ENCODE measurements at regions not wholly inside any gene's neighbourhood (a gene's known extent, or its start where the extent isn't known, plus 50 kb on each side); places are given as distances from the start of the nearest gene placed in this dataset.

DNA sequence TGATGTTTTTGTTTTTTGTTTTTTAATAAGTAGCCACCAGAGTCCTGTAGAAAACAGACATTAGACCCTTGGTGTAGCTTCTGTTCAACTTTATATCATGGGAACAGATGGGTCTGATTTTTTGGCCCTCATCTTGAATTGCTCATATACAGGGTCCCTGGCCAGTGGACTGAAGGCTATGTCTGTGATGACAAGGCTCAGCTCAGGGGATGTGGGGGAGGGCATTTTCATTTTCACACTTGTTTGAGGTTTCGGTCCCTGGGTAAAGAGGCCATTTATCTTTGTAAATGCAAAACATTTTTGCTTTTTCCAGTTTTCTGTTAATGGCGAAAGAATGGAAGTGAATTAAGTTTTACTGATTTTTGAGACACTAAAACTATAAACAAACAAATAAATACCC lies 257.6 kb upstream of the PHYHIPL start:
- H3K27me3 Mint-ChIP-seq, result peaks cover 2% of the 10 kb centered on the region
- H3K4me1 Mint-ChIP-seq, result no peaks in the 10 kb centered on the region
- H3K36me3 Mint-ChIP-seq, result no peaks in the 10 kb centered on the region
- peaks cover 0 to 1% (median 0%) of the 10 kb centered on the region in 3 donors for H3K9me3 Mint-ChIP-seq
- H3K4me3 Mint-ChIP-seq, result no peak overlapping the region
- H3K27ac Mint-ChIP-seq, result no peak overlapping the region

DNA sequence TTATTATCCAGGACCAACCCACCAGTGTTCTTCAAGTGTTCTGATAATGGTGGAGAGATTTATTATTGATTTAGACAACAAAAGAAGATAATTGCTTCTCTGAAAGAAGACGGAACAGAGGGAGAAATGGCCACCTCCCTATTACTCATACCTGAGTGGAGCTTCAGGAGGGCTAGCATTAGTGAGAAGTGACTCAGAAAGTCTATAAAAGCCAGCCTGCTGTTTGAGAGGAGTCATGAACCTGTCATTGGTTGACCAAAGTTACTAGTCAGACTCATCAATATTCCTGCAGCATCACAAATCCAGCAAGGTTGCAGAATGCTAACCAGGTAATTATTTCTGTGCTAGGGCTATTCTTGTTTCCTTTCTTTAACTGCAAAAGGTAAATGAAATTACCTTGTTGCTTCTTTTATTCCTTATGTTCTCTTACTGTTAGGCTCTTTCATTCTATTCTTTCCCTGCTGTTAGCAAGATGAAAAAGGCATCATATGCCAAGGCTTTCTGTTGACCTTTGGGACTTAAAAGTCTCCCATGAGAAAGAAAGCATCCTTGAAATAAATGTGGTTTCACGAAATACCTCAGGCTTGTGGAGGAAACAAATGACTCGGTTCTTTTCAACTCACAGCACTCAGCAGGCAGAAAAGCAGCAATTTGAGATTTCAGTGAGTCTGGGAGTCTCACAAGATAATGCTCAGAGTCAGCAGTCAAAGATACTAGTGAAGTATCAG lies 256.4 kb upstream of the PHYHIPL start:
- Mint-ChIP-seq H3K4me1 (no peaks in the 10 kb centered on the region), H3K27ac (no peak overlapping the region), H3K36me3 (no peaks in the 10 kb centered on the region), H3K4me3 (no peak overlapping the region), H3K27me3 (peaks cover 2% of the 10 kb centered on the region), H3K9me3 (peaks cover 0 to 1% (median 0%) of the 10 kb centered on the region in 3 donors)

DNA sequence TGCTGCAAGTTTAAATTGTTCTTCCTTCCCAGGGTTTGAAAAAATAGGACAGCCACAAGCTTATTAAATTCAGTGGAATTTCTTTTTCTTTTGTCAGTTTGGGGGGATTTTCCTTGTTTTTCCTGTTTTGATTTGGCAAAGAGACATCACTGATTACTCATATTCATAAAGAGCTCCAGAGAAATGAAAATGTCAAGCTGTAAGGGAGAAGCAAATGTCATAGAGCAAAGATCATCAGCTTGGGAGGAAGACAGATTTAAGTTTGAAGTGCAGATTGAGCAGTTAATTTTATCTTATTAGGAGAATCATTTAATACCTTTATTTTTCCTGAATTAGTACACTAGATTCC lies 255.8 kb upstream of the PHYHIPL start:
- H3K4me3 Mint-ChIP-seq, result no peak overlapping the region
- H3K9me3 Mint-ChIP-seq, result peaks cover 0 to 1% (median 0%) of the 10 kb centered on the region in 3 donors
- no peaks in the 10 kb centered on the region for H3K36me3 Mint-ChIP-seq
- no peaks in the 10 kb centered on the region for H3K4me1 Mint-ChIP-seq
- no peak overlapping the region for H3K27ac Mint-ChIP-seq
- peaks cover 2% of the 10 kb centered on the region for H3K27me3 Mint-ChIP-seq

DNA sequence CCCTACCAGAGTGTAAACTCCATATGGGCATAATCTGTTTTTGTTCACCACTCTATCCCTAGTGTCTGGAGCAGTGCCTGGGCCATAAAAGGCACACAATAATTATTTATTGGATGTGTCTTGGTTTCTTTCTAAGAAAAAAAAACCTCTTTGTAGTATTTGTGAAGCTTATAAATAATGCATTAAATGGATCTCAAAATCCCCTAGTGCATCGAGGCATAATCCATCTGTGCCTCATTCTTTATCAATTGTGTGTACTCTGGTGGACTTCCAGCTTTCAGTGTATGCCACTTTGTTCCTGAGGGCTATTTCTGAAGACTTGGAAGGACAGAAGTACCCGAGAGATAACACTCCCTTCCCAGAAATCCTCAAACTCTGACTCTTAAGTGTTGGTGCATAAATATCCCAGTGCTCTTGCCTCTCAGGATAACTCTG lies 255.0 kb upstream of the PHYHIPL start:
- H3K4me1 Mint-ChIP-seq, result no peaks in the 10 kb centered on the region
- H3K36me3 Mint-ChIP-seq, result no peaks in the 10 kb centered on the region
- peaks cover 0 to 1% (median 0%) of the 10 kb centered on the region in 3 donors for H3K9me3 Mint-ChIP-seq
- no peak overlapping the region for H3K4me3 Mint-ChIP-seq
- peaks cover 3% of the 10 kb centered on the region for H3K27me3 Mint-ChIP-seq
- H3K27ac Mint-ChIP-seq, result no peak overlapping the region

DNA sequence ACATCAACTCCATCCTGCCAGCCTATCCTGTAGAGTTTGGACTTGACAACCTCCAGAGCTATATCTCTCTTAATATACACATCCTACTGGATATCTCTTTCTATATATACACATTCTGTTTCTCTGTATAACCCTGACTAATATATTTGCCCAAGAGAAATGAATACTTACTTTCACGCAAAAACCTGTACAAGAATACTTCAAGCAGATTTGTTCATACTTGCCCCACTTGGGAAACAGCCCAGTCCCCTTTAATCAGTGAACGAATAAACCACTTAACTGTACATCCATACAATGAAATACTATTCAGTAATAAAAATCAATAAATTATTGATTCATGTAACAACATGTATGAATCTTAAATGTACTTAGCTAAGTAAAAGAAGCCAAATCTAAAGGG lies 251.1 kb upstream of the PHYHIPL start:
- peaks cover 0 to 8% (median 0%) of the 10 kb centered on the region in 3 donors for H3K9me3 Mint-ChIP-seq
- no peaks in the 10 kb centered on the region for H3K36me3 Mint-ChIP-seq
- H3K27me3 Mint-ChIP-seq, result peaks cover 3% of the 10 kb centered on the region
- H3K27ac Mint-ChIP-seq, result no peak overlapping the region
- no peak overlapping the region for H3K4me3 Mint-ChIP-seq
- no peaks in the 10 kb centered on the region for H3K4me1 Mint-ChIP-seq

DNA sequence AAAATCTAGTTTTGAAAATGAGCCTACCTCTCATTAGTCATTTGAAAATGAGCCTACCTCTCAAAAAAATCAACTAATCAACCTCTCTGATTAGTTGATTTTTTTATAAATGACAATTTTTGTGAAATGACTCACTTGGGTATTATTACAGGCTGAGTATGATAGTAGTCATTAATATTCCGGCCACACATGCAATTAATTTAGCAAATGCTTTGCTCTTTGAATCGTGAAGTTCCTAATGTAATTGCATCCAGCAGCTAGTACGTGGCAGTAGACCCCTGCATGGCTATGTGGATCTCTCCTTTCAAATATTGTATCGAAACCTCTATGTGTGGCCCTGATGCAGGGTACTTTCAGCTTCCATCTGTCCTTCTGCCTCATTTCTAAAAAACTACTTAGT lies 245.9 kb upstream of the PHYHIPL start:
- H3K36me3 Mint-ChIP-seq, result no peaks in the 10 kb centered on the region
- peaks cover 5% of the 10 kb centered on the region for H3K27me3 Mint-ChIP-seq
- no peak overlapping the region for H3K27ac Mint-ChIP-seq
- H3K4me3 Mint-ChIP-seq, result no peak overlapping the region
- peaks cover 0 to 8% (median 3%) of the 10 kb centered on the region in 3 donors for H3K9me3 Mint-ChIP-seq
- no peaks in the 10 kb centered on the region for H3K4me1 Mint-ChIP-seq

DNA sequence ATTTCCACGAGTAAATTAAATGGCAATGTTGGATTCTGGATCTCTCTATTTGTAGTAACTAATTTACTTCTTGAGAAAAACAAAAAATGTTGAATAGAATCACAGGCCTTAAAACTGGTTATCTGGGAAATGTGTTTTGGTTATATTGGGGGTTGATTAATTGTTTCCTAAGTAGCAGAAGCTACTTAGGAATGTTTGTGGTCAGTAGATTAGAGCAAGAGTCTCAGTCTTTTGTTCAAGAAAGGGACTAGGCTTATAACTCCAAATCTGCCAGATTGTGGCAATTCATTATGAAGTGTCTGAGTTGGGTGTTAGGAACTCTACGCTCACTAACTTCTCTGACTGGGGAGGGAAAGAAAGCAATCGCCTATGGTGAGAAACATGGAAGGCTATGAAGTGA lies 244.3 kb upstream of the PHYHIPL start:
- Mint-ChIP-seq H3K36me3 (no peaks in the 10 kb centered on the region), H3K4me1 (no peaks in the 10 kb centered on the region), H3K4me3 (no peak overlapping the region)

DNA sequence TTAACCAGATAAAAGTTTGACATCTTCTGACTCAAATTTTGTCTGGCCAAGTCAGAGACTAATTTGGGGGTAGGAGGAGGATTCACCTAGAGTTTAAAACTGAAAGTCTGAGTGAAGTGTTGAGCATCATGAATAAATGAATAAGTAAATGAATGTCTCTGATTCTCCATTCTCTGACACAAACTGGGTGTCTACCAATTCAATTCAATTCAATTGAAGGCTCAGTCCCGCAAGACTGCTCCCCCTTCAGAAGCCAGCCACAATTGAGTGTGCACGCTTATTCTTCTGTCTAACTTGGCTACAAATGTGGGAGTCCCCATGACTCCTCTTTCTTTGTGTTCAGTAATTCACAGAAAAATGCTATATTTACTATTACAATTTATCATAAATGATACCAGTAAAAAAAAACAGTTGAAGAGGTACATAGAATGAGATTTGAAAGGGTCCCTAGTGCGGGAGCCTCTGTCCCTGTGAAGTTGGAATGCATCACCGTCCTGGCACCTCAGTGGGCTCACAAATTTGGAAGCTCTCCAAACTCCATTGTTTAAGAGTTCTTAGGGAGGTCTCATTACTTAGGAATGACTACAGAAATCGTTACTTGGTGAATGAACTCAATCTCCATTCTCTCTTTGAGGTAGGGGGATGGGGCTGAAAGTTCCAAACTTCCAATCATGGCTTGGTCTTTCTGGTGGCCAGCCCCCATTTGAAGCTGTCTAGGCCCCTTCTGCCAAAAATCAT lies 243.7 kb upstream of the PHYHIPL start:
- Mint-ChIP-seq H3K4me1 (no peaks in the 10 kb centered on the region), H3K9me3 (peaks cover 0 to 3% (median 3%) of the 10 kb centered on the region in 3 donors), H3K36me3 (no peaks in the 10 kb centered on the region), H3K27me3 (peaks cover 4% of the 10 kb centered on the region), H3K4me3 (no peak overlapping the region), H3K27ac (no peak overlapping the region)

More for the DNA sequence above, 244.3 kb upstream of the PHYHIPL start:
- peaks cover 0 to 8% (median 3%) of the 10 kb centered on the region in 3 donors for H3K9me3 Mint-ChIP-seq
- H3K27me3 Mint-ChIP-seq, result peaks cover 4% of the 10 kb centered on the region
- H3K27ac Mint-ChIP-seq, result no peak overlapping the region

DNA sequence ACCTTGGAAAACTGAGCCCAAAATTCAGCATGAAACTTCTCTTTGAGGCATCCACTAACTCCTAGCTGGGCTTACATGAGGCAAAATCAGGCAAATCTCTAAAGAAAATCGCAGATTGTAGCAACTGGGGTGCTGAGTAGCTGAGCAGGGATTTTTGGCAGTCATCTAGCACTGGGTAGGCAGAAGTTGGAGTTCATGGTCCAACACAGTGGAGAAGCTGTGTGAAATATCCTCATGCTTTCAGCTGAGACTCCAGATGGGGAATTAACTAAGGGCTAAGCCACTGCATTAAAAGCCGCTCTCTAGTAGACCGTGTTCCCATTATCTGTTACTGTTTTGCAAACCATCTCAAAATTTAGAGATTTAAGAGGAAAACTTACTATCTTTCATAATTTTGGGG lies 240.1 kb upstream of the PHYHIPL start:
- peaks cover 7% of the 10 kb centered on the region for H3K27me3 Mint-ChIP-seq
- no peaks in the 10 kb centered on the region for H3K36me3 Mint-ChIP-seq
- H3K27ac Mint-ChIP-seq, result no peak overlapping the region
- H3K9me3 Mint-ChIP-seq, result peaks cover 0 to 5% (median 0%) of the 10 kb centered on the region in 3 donors
- H3K4me3 Mint-ChIP-seq, result no peak overlapping the region
- no peaks in the 10 kb centered on the region for H3K4me1 Mint-ChIP-seq

DNA sequence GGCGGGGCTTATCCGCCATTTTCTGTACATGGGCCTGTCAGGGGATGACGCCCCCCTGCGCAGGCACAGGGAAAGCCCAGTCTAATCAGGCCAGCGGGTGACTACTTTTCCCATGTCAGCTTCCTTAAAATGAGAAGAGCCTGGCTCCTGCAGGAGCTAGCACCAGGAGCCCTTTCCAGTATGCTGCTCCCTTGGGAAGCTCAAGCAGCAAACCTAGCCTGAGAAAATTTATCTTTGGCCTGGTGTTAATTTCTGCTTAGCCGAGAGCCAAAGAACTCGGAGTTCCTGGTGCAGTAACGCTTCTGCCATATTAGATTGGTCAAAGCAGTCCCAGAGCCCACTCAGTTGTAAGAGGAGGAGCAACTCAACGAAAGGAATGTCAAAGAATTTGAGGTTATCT lies 239.0 kb upstream of the PHYHIPL start:
- H3K4me1 Mint-ChIP-seq, result no peaks in the 10 kb centered on the region
- no peak overlapping the region for H3K4me3 Mint-ChIP-seq
- no peaks in the 10 kb centered on the region for H3K36me3 Mint-ChIP-seq
- peaks cover 0 to 5% (median 0%) of the 10 kb centered on the region in 3 donors for H3K9me3 Mint-ChIP-seq
- H3K27ac Mint-ChIP-seq, result no peak overlapping the region
- peaks cover 7% of the 10 kb centered on the region for H3K27me3 Mint-ChIP-seq

DNA sequence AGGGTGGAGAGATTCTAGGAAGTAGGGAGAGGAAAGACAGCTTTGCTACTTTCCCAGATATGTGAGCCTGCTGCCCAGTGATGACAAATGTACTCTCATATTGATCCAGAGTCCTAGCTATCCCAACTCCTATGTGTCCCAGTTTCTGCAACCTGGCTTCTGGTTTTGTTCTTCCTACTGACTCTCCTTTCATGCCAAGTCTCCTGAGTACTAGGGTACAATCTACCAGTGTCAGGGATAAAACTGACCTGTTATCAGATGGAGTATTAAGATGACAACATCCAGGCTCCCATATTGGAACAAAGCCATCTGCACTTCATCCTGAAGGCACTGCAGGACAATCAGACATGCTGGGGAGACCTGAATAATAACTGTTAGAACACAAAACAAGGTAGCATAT lies 233.7 kb upstream of the PHYHIPL start:
- no peaks in the 10 kb centered on the region for H3K4me1 Mint-ChIP-seq
- peaks cover 0 to 6% (median 2%) of the 10 kb centered on the region in 3 donors for H3K9me3 Mint-ChIP-seq
- no peak overlapping the region for H3K4me3 Mint-ChIP-seq
- no peak overlapping the region for H3K27ac Mint-ChIP-seq
- peaks cover 7% of the 10 kb centered on the region for H3K27me3 Mint-ChIP-seq
- no peaks in the 10 kb centered on the region for H3K36me3 Mint-ChIP-seq

DNA sequence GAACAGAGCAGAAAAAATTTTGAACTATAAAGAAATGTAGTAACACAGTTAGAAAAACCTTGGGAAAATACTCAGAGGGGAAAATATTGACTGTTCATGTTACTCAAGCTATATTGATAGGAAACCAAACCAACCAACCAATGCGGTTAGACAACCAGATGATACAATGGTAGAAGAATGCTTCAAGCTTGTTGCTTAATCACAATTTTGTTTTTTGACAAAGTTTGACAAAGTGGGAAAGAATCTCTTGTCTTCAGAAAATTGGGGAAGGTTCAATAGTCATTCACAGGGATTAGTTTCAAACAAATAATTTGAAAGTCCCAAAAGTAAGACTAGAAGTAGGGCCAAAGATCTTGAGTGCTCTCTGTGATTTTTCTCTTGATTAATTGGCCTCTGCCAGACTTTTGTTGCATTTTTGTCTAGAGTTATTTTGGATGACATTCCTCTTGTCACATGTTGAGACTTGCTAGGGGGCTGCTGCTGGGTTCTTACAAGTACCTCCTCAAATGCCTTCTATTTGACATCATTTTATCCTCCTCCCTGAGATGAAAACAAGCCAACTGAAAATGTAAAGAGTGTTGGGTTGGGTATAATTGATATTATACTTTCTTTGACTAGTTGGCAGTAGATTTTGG lies 233.1 kb upstream of the PHYHIPL start:
- H3K4me3 Mint-ChIP-seq, result no peak overlapping the region
- peaks cover 7% of the 10 kb centered on the region for H3K27me3 Mint-ChIP-seq
- H3K27ac Mint-ChIP-seq, result no peak overlapping the region
- no peaks in the 10 kb centered on the region for H3K4me1 Mint-ChIP-seq
- H3K36me3 Mint-ChIP-seq, result no peaks in the 10 kb centered on the region
- peaks cover 0 to 6% (median 2%) of the 10 kb centered on the region in 3 donors for H3K9me3 Mint-ChIP-seq

DNA sequence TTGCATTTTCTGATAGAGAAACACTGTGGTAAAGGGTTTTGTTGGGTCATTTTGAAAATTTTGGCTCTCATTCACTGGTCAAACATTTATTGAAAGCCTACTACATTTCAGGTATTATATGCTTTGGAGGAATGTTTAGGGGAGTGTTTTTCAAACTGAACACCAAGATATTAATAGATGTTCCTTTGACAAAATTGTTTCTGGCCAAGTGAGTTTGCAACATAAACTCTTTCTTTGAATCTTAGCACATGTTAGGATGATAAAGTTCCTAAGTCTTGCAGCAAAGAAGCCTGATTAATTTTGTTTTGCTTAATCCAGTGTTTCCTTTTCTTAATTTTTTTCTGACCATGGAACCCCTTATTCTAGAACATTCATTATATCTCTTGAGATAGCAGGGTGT lies 232.5 kb upstream of the PHYHIPL start:
- H3K4me1 Mint-ChIP-seq, result no peaks in the 10 kb centered on the region

DNA sequence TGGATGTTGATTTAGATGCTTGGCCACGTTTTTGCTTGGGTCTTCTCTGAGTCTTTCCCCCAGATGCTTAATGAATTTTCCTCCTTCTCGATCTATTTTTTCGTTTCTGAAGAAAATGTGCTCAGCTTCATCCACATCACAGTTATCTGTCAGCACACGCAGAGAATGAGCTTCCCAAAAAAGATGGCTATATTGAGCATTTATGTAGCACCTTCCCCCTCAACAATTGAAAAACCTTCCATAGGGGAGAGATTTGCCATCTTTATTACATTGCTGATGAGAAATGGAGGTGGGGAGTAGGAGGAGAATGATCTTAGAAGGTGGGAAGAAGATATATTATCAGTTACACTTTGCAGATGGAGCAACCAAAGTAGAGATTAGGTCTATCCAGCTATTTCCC lies 228.1 kb upstream of the PHYHIPL start:
- H3K9me3 Mint-ChIP-seq, result peaks cover 0 to 6% (median 0%) of the 10 kb centered on the region in 3 donors
- peaks cover 4% of the 10 kb centered on the region for H3K27me3 Mint-ChIP-seq
- H3K4me3 Mint-ChIP-seq, result no peak overlapping the region
- no peaks in the 10 kb centered on the region for H3K36me3 Mint-ChIP-seq
- H3K27ac Mint-ChIP-seq, result no peak overlapping the region
- no peaks in the 10 kb centered on the region for H3K4me1 Mint-ChIP-seq

More for the DNA sequence above, 232.5 kb upstream of the PHYHIPL start:
- H3K4me3 Mint-ChIP-seq, result no peak overlapping the region
- peaks cover 0 to 6% (median 2%) of the 10 kb centered on the region in 3 donors for H3K9me3 Mint-ChIP-seq
- H3K27me3 Mint-ChIP-seq, result peaks cover 6% of the 10 kb centered on the region
- H3K27ac Mint-ChIP-seq, result no peak overlapping the region
- H3K36me3 Mint-ChIP-seq, result no peaks in the 10 kb centered on the region

DNA sequence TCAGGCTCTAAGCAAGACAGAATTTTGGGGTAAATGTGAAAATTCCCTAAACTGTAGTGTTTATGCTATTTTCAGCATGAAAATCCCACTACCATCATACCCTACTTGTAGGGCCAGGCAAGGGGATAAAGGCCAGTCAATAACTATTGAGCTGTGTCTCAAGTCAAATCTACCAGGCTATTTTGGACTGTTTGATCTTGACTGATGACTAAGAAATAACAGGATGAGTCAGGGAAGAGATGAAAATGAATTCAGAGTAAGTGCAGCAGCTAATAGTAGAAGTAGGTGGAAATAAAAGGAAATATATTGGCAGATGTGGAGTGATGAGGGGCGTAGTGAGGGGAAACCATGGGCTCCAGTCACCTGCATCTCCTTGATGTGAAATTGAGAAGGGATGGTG lies 225.8 kb upstream of the PHYHIPL start:
- no peak overlapping the region for H3K27ac Mint-ChIP-seq
- no peaks in the 10 kb centered on the region for H3K4me1 Mint-ChIP-seq
- H3K36me3 Mint-ChIP-seq, result no peaks in the 10 kb centered on the region
- no peaks in the 10 kb centered on the region for H3K27me3 Mint-ChIP-seq
- H3K4me3 Mint-ChIP-seq, result no peak overlapping the region
- peaks cover 0 to 6% (median 0%) of the 10 kb centered on the region in 3 donors for H3K9me3 Mint-ChIP-seq

All from IgD-negative memory B cell (primary cell).